Fibroblast of mammary gland (primary cell): ENCODE measurements at regions not wholly inside any gene's neighbourhood (a gene's known extent, or its start where the extent isn't known, plus 50 kb on each side); places are given as distances from the start of the nearest gene placed in this dataset.

ENCODE experiments used
- DNase-seq: peaks from one replicate; pipeline ENCODE4 v3.0.0-alpha.2; 2010; ENCODE audit warnings: low read depth
- H3K4me3 ChIP-seq: 2 replicates; pipeline ENCODE4 v1.5.1; 2011; ENCODE audit warnings: low read depth, mild to moderate bottlenecking, low read length, moderate library complexity; ENCODE audit not compliant: control insufficient read depth
- TF ChIP-seq, protein P1 (sequence below): conservative IDR thresholded peaks from 2 replicates; pipeline ENCODE4 v1.5.1; 2011; ENCODE audit warnings: low read depth, low read length, inconsistent platforms; ENCODE audit not compliant: control insufficient read depth, insufficient read depth

- no peak overlapping the region for H3K4me3 ChIP-seq
- DNase-seq: no peak
- TF ChIP-seq, protein P1, sequence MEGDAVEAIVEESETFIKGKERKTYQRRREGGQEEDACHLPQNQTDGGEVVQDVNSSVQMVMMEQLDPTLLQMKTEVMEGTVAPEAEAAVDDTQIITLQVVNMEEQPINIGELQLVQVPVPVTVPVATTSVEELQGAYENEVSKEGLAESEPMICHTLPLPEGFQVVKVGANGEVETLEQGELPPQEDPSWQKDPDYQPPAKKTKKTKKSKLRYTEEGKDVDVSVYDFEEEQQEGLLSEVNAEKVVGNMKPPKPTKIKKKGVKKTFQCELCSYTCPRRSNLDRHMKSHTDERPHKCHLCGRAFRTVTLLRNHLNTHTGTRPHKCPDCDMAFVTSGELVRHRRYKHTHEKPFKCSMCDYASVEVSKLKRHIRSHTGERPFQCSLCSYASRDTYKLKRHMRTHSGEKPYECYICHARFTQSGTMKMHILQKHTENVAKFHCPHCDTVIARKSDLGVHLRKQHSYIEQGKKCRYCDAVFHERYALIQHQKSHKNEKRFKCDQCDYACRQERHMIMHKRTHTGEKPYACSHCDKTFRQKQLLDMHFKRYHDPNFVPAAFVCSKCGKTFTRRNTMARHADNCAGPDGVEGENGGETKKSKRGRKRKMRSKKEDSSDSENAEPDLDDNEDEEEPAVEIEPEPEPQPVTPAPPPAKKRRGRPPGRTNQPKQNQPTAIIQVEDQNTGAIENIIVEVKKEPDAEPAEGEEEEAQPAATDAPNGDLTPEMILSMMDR: no peak
Measured at GRCh38 chr18:50460716-50461115, 85.9 kb downstream of the SKA1 start.

DNA sequence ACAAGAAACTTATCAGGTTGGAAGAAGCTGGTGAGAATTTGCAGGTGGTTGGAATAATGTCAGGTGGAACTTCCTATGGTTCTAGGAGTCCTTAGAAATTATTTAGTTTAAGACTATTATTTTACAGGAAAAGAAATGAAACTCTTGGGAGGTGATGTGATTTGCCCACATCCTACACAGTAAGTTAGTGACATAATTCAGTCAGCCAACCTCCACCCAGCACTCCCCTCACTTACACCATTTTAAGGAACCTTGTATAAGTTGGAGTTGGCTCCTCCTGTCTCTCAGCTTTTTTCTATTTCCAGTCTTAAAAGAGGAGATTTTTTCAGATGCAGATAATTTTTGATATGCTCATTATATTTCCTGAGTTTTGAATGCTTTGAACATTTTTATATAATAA, 86.4 kb downstream of the SKA1 start:
- TF ChIP-seq, protein P1: no peak
- H3K4me3 ChIP-seq: no peak overlapping the region
- no peak for DNase-seq

DNA sequence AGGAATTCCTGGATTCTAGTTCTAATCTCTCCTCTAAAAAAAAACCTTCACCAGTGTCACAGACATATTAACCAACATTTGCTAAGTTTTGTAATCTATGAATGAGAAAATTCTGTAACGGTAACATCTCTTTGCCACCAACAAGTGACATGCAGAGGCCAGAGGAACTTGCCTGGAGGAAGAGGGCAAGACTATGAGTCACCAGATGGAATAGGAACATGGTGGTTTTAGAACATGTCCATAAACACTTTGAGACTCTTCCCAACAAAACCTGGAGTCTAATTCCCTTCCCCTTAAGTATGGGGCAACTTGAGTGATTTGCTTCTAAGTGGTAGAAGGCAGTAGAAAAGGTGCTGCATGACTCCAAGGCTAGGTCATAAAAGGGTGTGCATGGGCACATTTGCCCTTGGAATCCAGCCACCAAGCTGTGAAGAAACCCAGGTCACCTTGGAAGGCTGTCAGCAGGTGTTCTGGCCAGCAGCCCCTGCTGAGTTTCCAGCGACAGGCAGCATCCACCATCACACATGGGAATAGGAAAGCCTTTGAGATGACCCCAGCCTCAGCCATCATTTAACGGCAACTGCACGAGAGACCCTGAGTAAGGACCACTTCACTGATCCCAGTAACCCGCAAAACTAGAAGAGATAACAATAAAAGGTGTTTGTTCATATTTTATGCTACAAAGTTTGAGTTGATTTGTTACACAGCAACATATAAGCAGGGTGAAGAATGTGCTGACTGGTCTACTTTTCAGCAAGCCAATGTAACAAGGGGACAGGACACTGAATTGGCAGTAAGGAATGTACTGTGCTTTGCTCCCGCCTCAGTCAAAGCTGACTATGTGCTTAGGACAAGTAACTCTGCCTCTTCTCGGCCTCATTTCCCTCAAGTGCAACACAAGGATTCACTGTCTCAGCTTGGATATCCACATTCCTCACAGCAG, 90.6 kb downstream of the SKA1 start:
- no peak for DNase-seq
- H3K4me3 ChIP-seq: no peak overlapping the region
- TF ChIP-seq, protein P1: no peak

DNA sequence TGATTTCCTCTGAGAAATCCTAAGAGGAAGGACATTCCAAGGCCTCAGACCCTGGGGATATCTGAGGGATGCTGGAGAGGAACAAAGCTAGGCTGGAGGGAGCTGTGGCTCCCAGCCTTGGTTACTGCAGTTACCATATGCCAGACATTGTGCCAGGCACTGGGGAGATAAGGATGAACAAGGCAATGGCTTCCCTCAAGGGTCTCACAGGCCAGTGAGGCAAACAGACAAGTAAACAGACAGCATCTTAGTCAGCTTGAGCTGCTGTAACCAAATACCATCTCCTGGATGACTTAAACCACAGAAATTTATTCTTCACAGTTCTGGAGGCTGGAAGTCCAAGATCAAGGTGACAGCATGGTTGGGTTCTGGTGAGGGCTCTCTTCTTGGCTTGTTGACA, 91.8 kb downstream of the SKA1 start:
- TF ChIP-seq, protein P1: no peak
- no peak overlapping the region for H3K4me3 ChIP-seq
- no peak for DNase-seq

GRCh38 chr18:50468807-50469206, 91.1 kb upstream of the MAPK4 start:
- H3K4me3 ChIP-seq: no peak overlapping the region
- no peak for DNase-seq
- TF ChIP-seq, protein P1: no peak

- no peak overlapping the region for H3K4me3 ChIP-seq
- no peak for DNase-seq
- TF ChIP-seq, protein P1: no peak
Measured at GRCh38 chr18:50469380-50469781, 90.5 kb upstream of the MAPK4 start.
